Activated CD4-positive, alpha-beta T cell treated with anti-CD3 and anti-CD28 coated beads, Interleukin-2, amount 10 ng/mL, durations not matched to agents 24 days and 14 days (primary cell): ENCODE measurements at regions not wholly inside any gene's neighbourhood (a gene's known extent, or its start where the extent isn't known, plus 50 kb on each side); places are given as distances from the start of the nearest gene placed in this dataset.

Experiments
- DNase-seq: peaks from one replicate; pipeline ENCODE4 v3.0.0; 2022
- H3K27ac Mint-ChIP-seq: one replicate; pipeline ENCODE4 v1.8.0; 2022; ENCODE audit warnings: mild to moderate bottlenecking, mixed read lengths
- H3K27me3 Mint-ChIP-seq: one replicate; pipeline ENCODE4 v1.8.0; 2022; ENCODE audit warnings: mixed read lengths
- H3K36me3 Mint-ChIP-seq: one replicate; pipeline ENCODE4 v1.8.0; 2022; ENCODE audit warnings: low read depth, mild to moderate bottlenecking, mixed read lengths
- H3K4me1 Mint-ChIP-seq: one replicate; pipeline ENCODE4 v1.8.0; 2021; ENCODE audit warnings: mixed read lengths
- H3K4me3 Mint-ChIP-seq: one replicate; pipeline ENCODE4 v1.8.0; 2022; ENCODE audit warnings: mild to moderate bottlenecking, moderate library complexity, mixed read lengths
- H3K9me3 Mint-ChIP-seq: one replicate; pipeline ENCODE4 v1.8.0; 2021; ENCODE audit warnings: mixed read lengths
- intact Hi-C: fragments of 100-400 bp; cut with micrococcal nuclease; formaldehyde crosslinking; loops from one replicate; pipeline ENCODE4 v1.15.1; 2023

- Mint-ChIP-seq H3K4me1 (no peaks in the 10 kb centered on the region), H3K9me3 (no peaks in the 10 kb centered on the region), H3K27ac (no peak overlapping the region), H3K27me3 (no peaks in the 10 kb centered on the region), H3K4me3 (no peak overlapping the region), H3K36me3 (no peaks in the 10 kb centered on the region)
- DNase-seq: no peak
- intact Hi-C loops: no loop called here
Measured at GRCh38 chr1:4052657-4053056, 152.6 kb upstream of the C1orf174 start.

- Mint-ChIP-seq H3K4me1 (no peaks in the 10 kb centered on the region), H3K36me3 (no peaks in the 10 kb centered on the region), H3K27ac (no peak overlapping the region), H3K27me3 (no peaks in the 10 kb centered on the region), H3K9me3 (no peaks in the 10 kb centered on the region), H3K4me3 (no peak overlapping the region)
- no peak for DNase-seq
- intact Hi-C loops: no loop called here
Measured at GRCh38 chr1:4053160-4053748, 153.2 kb upstream of the C1orf174 start.

GRCh38 chr1:4053774-4054173 is 153.7 kb upstream of the C1orf174 start:
- no peak overlapping the region for H3K4me3 Mint-ChIP-seq
- no peaks in the 10 kb centered on the region for H3K9me3 Mint-ChIP-seq
- H3K36me3 Mint-ChIP-seq: no peaks in the 10 kb centered on the region
- intact Hi-C loops: no loop called here
- no peaks in the 10 kb centered on the region for H3K4me1 Mint-ChIP-seq
- H3K27ac Mint-ChIP-seq: no peak overlapping the region
- DNase-seq: no peak
- no peaks in the 10 kb centered on the region for H3K27me3 Mint-ChIP-seq

GRCh38 chr1:4055294-4055967 is 155.4 kb upstream of the C1orf174 start:
- H3K9me3 Mint-ChIP-seq: no peaks in the 10 kb centered on the region
- no peaks in the 10 kb centered on the region for H3K27me3 Mint-ChIP-seq
- no peak overlapping the region for H3K4me3 Mint-ChIP-seq
- H3K36me3 Mint-ChIP-seq: no peaks in the 10 kb centered on the region
- H3K27ac Mint-ChIP-seq: no peak overlapping the region
- no peak for DNase-seq
- intact Hi-C loops: no loop called here
- H3K4me1 Mint-ChIP-seq: no peaks in the 10 kb centered on the region

GRCh38 chr1:4056422-4056821 is 156.3 kb upstream of the C1orf174 start:
- H3K27me3 Mint-ChIP-seq: no peaks in the 10 kb centered on the region

GRCh38 chr1:4056989-4057388 is 156.9 kb upstream of the C1orf174 start:
- Mint-ChIP-seq H3K4me1 (no peaks in the 10 kb centered on the region), H3K27me3 (no peaks in the 10 kb centered on the region), H3K9me3 (no peaks in the 10 kb centered on the region), H3K36me3 (no peaks in the 10 kb centered on the region), H3K4me3 (no peak overlapping the region), H3K27ac (no peak overlapping the region)
- no peak for DNase-seq
- intact Hi-C loops: no loop called here

More at GRCh38 chr1:4056422-4056821, 156.3 kb upstream of the C1orf174 start:
- no peaks in the 10 kb centered on the region for H3K9me3 Mint-ChIP-seq
- DNase-seq: no peak
- intact Hi-C loops: no loop called here
- no peaks in the 10 kb centered on the region for H3K36me3 Mint-ChIP-seq
- no peak overlapping the region for H3K4me3 Mint-ChIP-seq
- no peaks in the 10 kb centered on the region for H3K4me1 Mint-ChIP-seq
- no peak overlapping the region for H3K27ac Mint-ChIP-seq

- no peak for DNase-seq
- Mint-ChIP-seq H3K27me3 (no peaks in the 10 kb centered on the region), H3K36me3 (no peaks in the 10 kb centered on the region), H3K4me3 (no peak overlapping the region), H3K9me3 (no peaks in the 10 kb centered on the region), H3K27ac (no peak overlapping the region), H3K4me1 (no peaks in the 10 kb centered on the region)
- intact Hi-C loops: no loop called here
Measured at GRCh38 chr1:4057603-4058002, 157.5 kb upstream of the C1orf174 start.

GRCh38 chr1:4058122-4058521 is 158.1 kb upstream of the C1orf174 start:
- Mint-ChIP-seq H3K4me3 (no peak overlapping the region), H3K27ac (no peak overlapping the region), H3K36me3 (no peaks in the 10 kb centered on the region), H3K4me1 (no peaks in the 10 kb centered on the region), H3K9me3 (no peaks in the 10 kb centered on the region), H3K27me3 (no peaks in the 10 kb centered on the region)
- DNase-seq: no peak
- intact Hi-C loops: no loop called here

GRCh38 chr1:4058706-4059105 is 158.6 kb upstream of the C1orf174 start:
- no peak for DNase-seq
- Mint-ChIP-seq H3K27ac (no peak overlapping the region), H3K27me3 (no peaks in the 10 kb centered on the region), H3K4me1 (no peaks in the 10 kb centered on the region), H3K36me3 (no peaks in the 10 kb centered on the region), H3K9me3 (no peaks in the 10 kb centered on the region), H3K4me3 (no peak overlapping the region)
- intact Hi-C loops: no loop called here

- Mint-ChIP-seq H3K9me3 (no peaks in the 10 kb centered on the region), H3K27ac (no peak overlapping the region), H3K4me1 (no peaks in the 10 kb centered on the region), H3K36me3 (no peaks in the 10 kb centered on the region), H3K4me3 (no peak overlapping the region), H3K27me3 (no peaks in the 10 kb centered on the region)
- no peak for DNase-seq
- intact Hi-C loops: no loop called here
Measured at GRCh38 chr1:4059270-4059669, 159.2 kb upstream of the C1orf174 start.

- Mint-ChIP-seq H3K36me3 (no peaks in the 10 kb centered on the region), H3K9me3 (no peaks in the 10 kb centered on the region), H3K27ac (no peak overlapping the region), H3K27me3 (no peaks in the 10 kb centered on the region), H3K4me1 (no peaks in the 10 kb centered on the region), H3K4me3 (no peak overlapping the region)
- no peak for DNase-seq
- intact Hi-C loops: no loop called here
Measured at GRCh38 chr1:4060850-4061249, 160.8 kb upstream of the C1orf174 start.

- Mint-ChIP-seq H3K27ac (no peak overlapping the region), H3K27me3 (no peaks in the 10 kb centered on the region), H3K4me1 (no peaks in the 10 kb centered on the region), H3K4me3 (no peak overlapping the region), H3K9me3 (no peaks in the 10 kb centered on the region), H3K36me3 (no peaks in the 10 kb centered on the region)
- no peak for DNase-seq
- intact Hi-C loops: no loop called here
Measured at GRCh38 chr1:4061521-4062031, 161.5 kb upstream of the C1orf174 start.

- no peak overlapping the region for H3K27ac Mint-ChIP-seq
- no peaks in the 10 kb centered on the region for H3K4me1 Mint-ChIP-seq
- intact Hi-C loops: no loop called here
- DNase-seq: no peak
- no peaks in the 10 kb centered on the region for H3K9me3 Mint-ChIP-seq
- no peak overlapping the region for H3K4me3 Mint-ChIP-seq
- no peaks in the 10 kb centered on the region for H3K36me3 Mint-ChIP-seq
- no peaks in the 10 kb centered on the region for H3K27me3 Mint-ChIP-seq
Measured at GRCh38 chr1:4062041-4062440, 162.0 kb upstream of the C1orf174 start.

GRCh38 chr1:4062560-4062959 is 162.5 kb upstream of the C1orf174 start:
- intact Hi-C loops: no loop called here
- Mint-ChIP-seq H3K27me3 (no peaks in the 10 kb centered on the region), H3K4me3 (no peak overlapping the region), H3K9me3 (no peaks in the 10 kb centered on the region), H3K4me1 (no peaks in the 10 kb centered on the region), H3K27ac (no peak overlapping the region), H3K36me3 (no peaks in the 10 kb centered on the region)
- DNase-seq: no peak

GRCh38 chr1:4062992-4063391 is 162.9 kb upstream of the C1orf174 start:
- H3K4me3 Mint-ChIP-seq: no peak overlapping the region
- no peaks in the 10 kb centered on the region for H3K36me3 Mint-ChIP-seq
- DNase-seq: no peak
- no peaks in the 10 kb centered on the region for H3K27me3 Mint-ChIP-seq
- no peak overlapping the region for H3K27ac Mint-ChIP-seq
- no peaks in the 10 kb centered on the region for H3K9me3 Mint-ChIP-seq
- intact Hi-C loops: no loop called here
- H3K4me1 Mint-ChIP-seq: no peaks in the 10 kb centered on the region
